Ovary (tissue), 3 donors: ENCODE measurements at regions not wholly inside any gene's neighbourhood (a gene's known extent, or its start where the extent isn't known, plus 50 kb on each side); places are given as distances from the start of the nearest gene placed in this dataset.

Source experiments
- CTCF ChIP-seq, 3 donors: fragments of 450-650 bp in 2 of 3; fragments of 200-600 bp in 1 of 3; IDR thresholded peaks; one replicate each; pipeline versions ENCODE4 v1.5.1 to v1.8.0; 2016 to 2022; ENCODE audit warnings: antibody characterized with exemption in 3 of 3, mild to moderate bottlenecking in 1 of 3
- POLR2A ChIP-seq: fragments of 450-650 bp; IDR thresholded peaks from one replicate; pipeline ENCODE4 v1.6.1; 2017; ENCODE audit warnings: antibody characterized with exemption, mild to moderate bottlenecking, moderate library complexity
- donor health status: DM: no; HTN: no; CAD: no.

GRCh38 chr5:87141544-87141943 is 126.1 kb upstream of the RASA1 start:
- TF ChIP-seq CTCF (IDR thresholded peaks at IDR 0.05) (no peak), POLR2A (no peak)
